Renal cortical epithelial cell (primary cell): ENCODE measurements at regions not wholly inside any gene's neighbourhood (a gene's known extent, or its start where the extent isn't known, plus 50 kb on each side); places are given as distances from the start of the nearest gene placed in this dataset.
A peak's percentile ranks its signal among the peaks of the same experiment; 100 is the strongest.
"Not testable (repeated sequence)": the region's sequence is repeated elsewhere in the genome, so short reads cannot be mapped to it uniquely, and the experiment has no call there.

ENCODE experiments used
- DNase-seq: peaks from one replicate; pipeline ENCODE4 v3.0.0-alpha.2; 2011; ENCODE audit warnings: low read depth

DNA sequence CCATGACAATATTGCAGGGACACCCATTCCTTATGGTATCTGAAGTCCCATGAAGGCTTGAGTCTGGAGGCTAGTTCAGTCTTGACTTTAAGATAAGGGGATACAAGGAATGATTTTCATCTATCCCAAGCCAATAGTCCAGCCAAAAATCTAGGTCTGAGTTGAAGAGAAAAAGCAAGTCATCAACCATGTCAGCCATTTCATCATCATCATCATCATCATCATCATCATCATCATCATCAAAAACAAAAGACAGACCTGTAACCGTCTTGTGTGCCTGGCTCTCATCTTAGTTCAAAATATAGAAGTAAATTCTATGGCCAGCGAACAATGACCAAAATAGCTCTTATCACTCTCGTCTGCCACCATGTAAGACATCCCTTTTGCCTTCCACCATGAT lies 59.5 kb upstream of the FAM90A26 start:
- DNase-seq, result not testable (repeated sequence)

DNA sequence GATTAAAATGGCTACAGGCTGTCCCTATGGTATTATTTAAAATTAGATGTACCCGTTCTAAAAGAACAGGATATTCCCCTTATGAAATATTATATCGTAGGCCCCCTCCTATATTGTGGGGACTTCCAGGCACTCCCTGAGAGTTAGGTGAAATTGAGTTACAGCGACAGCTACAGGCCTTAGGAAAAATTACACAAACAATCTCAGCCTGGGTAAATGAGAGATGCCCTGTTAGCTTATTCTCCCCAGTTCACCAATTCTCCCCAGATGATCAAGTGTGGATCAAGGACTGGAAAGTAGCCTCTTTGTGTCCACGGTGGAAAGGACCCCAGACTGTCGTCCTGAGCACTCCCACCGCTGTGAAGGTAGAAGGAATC lies 67.1 kb upstream of the FAM90A26 start:
- DNase-seq, result not testable (repeated sequence)

DNA sequence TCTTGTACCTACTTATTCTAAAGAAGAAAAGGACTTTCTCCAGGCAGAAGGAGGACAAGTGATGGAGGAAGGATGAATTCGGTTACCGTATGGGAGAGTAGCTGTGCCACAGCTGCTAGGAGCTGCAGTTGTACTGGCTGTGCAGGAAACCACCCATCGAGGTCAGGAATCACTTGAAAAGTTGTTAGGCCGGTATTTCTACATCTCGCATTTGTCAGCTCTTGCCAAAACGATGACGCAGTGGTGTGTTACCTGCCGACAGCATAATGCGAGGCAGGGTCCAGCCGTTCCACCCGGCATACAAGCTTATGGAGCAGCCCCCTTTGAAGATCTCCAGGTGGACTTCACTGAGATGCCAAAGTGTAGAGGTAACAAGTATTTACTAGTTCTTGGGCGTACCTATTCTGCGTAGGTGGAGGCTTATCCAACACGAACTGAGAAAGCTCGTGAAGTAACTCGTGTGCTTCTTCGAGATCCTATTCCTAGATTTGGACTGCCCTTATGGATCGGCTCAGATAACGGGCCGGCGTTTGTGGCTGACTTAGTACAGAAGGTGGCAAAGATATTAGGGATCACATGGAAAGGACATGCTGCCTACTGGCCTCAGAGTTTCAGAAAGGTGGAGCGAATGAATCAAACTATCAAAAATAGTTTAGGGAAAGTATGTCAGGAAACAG lies 67.6 kb upstream of the FAM90A26 start:
- DNase-seq, result peak; percentile 7

DNA sequence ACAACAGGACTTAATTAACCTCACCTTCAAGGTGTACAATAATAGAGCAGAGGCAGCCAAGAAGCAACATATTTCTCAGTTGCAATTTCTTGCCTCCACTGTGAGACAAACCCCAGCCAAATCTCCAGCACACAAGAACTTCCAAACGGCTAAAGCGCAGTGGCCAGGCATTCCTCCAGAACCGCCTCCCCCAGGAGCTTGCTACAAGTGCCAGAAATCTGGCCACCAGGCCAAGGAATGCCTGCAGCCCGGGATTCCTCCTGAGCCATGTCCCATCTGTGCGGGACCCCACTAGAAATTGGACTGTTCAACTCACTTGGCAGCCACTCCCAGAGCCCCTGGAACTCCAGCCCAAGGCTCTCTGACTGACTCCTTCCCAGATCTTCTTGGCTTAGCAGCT lies 73.9 kb upstream of the FAM90A26 start:
- DNase-seq, result not testable (repeated sequence)

DNA sequence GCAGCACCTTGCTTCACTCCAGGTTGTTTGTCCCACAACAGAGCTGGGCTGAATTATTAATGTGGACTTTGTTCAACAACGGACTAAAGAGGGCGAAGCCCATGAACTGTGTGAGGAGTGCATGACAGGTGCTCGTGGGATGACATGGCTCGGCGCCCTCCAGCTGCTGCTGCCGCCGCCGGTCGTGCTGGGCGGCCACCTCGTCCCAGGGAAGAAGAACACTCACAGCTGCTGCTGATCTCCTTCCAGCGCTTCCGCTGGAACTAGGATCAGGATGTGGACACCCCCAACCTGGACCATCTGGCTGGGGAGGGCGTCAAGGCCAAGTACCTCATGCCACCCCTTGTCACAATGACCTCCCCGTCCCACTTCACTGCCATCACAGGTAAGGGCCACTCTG lies 91.4 kb upstream of the FAM90A26 start:
- DNase-seq, result not testable (repeated sequence)

DNA sequence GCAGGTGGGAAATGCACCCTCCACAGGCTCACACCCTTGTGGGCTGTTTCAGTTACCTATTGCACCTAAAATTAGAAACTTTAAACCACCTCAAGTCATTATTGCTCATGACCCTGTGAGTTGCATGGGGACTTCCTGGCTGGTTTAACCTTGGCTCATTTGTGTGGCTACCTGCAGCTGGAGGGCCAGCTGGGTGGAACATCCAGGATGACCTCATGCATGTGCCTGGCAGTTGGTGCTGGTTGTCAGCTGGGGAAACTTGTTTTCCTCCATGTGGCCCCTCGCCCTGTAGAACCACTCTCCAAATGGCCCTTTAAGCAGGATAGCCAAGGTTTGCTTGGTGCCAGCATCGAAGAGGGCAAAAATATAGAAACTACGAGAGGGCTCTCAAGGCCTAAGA lies 93.2 kb upstream of the FAM90A26 start:
- peak; percentile 13 for DNase-seq

DNA sequence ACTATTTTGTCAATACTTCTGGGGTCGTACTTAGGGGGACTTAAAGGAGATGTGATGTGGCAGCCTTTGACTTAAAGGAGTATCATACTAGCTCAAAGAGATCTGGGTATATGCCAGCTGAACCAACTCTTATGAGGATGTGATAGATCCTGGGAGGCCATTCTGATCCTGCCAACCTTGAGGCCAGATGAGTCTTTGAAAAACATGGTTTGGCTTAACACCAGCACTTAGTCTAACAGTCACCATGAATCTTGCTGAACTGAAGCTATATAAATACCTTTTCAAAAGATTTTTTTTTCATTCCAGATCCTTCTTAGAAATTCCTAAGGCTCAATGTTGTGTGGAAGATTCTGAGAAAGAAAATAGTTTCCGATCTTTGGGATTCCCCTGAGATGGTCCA lies 93.7 kb upstream of the FAM90A26 start:
- DNase-seq, result peak; percentile 1

DNA sequence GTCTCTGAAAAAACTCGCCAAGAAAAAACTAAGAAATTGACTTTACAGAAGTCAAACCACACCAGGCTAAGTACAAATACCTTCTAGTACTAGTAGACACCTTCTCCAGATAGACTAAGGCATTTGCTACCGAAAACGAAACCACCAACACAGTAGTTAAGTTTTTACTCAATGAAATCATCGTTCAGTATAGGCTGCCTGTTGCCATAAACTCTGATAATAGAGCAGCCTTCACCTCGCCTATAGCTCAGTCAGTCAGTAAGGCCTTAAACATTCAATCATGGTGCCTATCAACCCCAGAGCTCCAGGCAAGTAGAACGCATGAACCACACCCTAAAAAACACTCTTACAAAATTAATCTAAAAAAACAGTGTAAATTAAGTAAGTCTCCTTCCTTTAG lies 96.8 kb upstream of the FAM90A26 start:
- DNase-seq, result not testable (repeated sequence)

DNA sequence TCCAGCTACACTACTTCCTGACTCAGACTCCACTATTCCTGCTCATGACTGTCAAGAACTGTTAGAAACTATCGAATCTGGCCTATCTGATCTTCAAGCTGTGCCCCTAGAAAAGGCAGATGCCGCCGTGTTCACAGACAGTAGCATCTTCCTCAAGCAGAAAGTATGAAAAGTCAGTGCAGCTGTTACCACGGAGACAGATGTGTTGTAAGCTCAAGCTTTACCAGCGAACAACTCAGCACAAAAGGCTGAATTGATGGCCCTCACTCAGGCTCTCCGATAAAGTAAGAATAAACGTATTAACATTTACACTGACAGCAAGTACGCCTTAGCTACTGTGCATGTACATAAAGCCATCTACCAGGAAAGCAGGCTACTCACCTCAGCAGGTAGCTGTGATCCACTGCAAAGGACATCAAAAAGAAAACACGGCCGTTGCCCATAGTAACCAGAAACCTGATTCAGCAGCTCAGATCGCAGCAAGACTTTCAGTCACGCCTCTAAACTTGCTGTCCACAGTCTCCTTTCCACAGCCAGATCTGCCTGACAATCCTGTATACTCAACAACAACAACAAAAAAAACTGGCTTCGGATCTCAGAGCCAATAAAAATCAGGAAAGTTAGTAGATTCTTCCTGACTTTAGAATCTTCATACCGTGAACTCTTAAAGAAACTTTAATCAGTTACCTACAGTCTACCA lies 97.5 kb upstream of the FAM90A26 start:
- peak; percentile 50 for DNase-seq

DNA sequence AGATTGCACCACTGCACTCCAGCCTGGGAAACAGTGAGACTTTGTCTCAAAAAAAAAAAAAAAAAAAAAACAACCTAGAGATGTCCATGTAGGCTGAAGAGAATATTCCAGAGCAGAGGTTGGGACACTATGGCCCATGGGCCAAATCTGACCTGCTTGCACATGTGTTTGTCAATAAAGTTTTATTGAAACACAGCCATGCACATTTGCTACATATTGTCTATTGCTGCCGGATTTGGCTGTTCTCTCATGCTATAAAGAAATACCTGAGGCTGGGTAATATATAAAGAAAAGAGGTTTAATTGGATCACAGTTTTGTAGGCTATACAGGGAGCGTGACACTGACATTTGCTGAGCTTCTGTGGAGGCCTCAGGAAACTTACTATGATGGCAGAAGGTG lies 102.3 kb upstream of the FAM90A26 start:
- not testable (repeated sequence) for DNase-seq

DNA sequence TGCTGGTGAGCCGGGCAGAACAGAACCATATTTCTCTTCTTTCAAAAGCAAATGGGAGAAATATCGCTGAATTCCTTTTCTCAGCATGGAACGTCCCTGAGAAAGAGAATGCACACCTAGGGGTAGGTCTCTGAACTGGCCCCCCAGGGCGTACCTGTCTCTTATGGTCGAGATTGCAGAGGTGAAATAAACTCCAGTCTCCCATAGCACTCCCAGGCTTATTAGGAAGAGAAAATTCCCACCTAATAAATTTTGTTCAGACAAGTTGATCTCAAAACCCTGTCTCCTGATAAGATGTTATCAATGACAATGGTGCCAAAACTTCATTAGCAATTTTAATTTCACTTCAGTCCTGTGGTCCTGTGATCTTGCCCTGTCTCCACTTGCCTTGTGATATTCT lies 106.6 kb upstream of the FAM90A26 start:
- not testable (repeated sequence) for DNase-seq

DNA sequence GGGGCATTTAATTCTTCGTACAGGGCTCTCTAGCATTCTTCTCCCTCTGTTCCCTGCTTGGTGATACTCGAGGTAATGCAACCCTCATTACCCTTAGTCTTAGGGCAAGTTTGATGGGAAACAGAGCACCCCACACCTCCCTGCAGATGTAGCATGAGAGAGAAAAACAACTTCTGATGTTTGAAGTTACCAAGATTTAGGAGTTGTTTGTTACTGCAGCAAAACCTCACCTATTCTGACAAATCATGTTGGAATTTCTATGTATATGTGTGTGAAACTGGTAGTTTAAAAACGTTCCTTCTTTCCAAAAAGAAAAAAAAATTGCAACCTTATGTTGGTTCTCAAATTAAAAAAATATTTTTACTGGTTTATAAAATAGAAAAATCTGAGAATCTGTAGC lies 145.3 kb upstream of the FAM90A26 start:
- DNase-seq, result not testable (repeated sequence)

DNA sequence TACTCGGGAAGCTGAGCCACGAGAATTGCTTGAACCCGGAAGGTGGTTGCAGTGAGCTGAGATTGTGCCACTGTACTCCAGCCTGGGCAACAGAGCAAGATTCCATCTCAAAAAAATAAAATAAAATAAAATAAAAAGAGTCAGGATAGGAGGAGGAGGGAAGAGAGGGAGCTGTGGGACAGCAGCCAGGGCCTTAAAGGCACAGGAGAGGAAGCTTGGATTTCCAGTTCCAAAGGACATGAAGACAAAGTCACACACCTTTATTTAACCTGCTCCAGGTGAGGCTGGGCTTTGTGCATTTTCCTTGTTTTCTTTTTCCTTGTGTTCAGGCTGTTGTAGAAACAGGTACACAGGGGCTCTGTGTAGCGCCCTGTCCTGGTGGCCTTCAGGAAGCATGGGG lies 138.2 kb upstream of the HMX1 start:
- DNase-seq, result not testable (repeated sequence)

DNA sequence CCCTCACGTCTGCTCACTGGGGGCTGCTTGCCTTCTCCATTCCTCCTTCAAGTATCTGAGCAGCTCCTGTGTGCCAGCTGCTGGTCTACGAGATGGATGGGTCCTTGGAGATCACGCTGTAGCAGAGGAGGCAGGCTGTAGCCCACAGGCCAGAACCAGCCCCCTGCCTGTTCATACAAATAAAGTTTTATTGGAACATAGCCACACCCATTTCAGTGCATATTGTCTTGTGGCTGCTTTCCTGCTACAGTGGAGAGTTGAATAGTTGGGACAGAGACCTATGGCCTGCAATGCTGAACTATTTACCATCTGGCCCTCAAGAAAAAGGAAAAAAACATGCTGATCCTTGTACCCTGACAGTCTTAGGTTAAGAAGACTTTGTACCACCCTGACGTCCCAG lies 136.8 kb upstream of the HMX1 start:
- not testable (repeated sequence) for DNase-seq

DNA sequence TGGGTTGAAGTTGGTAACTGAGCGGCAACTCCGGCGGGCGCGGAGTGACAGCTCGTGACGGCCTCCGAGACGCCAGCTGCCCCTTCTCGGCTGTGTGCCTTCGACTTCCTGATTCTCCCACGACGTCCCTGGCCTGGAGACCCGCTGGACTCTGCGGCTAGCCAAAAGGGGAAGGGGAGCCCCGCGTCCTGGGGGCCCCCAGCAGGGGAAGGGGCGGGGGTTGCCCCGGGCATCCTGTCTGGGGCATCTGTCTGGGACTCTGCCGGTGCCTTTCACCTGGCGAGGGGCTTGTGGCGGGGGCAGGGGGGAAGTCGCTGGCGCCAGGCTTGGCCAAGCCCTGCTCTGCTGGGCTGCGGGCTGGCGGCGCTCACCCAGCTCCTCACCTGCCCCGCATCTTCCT lies 129.5 kb upstream of the HMX1 start:
- not testable (repeated sequence) for DNase-seq

DNA sequence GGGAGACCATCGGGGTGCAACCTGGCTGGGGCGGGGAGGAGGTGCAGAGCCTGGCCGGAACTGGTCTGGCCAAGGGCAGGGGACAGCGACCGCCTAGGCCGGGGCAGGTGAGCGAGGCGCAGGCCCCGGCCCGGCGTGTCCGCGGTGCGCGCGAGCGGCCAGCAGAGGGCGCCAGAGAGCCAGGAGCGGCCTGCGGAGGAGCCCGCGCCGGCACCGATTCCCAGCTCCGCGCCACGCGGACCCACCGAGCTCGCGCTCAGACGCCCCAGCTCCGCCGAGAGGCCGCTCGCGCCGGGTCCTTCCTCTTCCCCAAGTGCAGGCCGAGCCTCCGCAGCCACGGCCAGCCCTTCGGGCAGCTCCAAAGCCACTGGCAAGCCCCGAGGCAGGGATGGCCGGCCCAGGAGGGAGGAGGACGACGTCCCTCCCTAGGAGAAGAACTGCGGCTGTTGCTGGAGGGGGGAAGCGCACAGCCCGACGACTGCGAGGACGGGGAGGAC lies 128.9 kb upstream of the HMX1 start:
- DNase-seq, result not testable (repeated sequence)

DNA sequence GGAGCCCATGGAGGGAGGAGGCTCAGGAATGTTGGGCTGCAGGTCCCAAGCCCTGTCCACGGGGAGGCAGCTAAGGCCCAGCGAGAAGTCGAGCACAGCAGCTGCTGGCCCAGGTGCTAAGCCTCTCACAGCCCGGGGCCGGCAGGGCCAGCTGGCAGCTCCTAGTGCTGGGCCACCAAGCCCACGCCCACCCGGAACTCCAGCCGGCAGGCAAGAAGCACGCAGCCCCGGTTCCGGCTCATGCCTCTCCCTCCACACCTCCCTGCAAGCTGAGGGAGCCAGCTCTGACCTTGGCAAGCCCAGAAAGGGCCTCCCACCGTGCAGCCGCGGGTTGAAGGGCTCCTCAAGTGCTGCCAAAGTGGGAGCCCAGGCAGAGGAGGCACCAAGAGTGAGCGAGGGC lies 121.3 kb upstream of the HMX1 start:
- DNase-seq, result not testable (repeated sequence)

DNA sequence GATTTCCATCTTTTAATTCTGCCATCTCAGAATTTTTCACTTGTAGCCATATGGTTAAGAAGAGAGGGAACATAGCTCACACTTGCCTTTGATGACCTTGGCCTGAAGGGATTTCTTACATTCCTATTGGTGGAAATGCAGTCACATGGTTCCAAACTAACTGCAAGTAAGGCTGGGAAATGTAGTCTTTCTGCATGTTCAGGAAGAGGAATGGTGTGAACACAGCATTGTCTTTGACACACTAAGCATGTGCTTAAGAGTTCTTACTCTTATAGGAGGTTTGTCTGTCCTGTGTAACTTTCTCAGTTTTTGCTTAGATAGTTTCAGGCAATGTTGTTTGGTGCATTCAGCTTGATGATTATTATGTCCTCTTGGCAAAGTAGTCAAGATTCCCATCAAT lies 119.8 kb upstream of the HMX1 start:
- DNase-seq, result not testable (repeated sequence)

DNA sequence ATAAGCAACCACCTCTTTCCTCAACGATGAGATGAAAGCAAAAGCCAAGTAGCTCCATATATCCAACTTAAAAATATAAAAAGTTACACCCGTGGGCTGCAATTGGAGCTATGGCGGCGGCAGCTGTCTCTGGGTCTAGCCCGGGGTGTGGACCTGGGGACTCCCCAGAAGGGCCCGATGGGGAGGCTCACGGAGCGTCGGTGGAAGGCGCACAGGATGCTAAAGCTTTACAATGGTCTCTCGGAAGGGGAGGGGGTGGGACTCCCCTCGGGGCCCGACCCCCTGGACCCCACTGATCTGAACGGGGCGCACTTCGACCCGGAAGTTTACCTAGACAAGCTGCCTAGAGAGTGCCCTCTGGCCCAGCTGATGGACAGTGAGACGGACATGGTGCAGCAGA lies 118.7 kb upstream of the HMX1 start:
- DNase-seq, result not testable (repeated sequence)

DNA sequence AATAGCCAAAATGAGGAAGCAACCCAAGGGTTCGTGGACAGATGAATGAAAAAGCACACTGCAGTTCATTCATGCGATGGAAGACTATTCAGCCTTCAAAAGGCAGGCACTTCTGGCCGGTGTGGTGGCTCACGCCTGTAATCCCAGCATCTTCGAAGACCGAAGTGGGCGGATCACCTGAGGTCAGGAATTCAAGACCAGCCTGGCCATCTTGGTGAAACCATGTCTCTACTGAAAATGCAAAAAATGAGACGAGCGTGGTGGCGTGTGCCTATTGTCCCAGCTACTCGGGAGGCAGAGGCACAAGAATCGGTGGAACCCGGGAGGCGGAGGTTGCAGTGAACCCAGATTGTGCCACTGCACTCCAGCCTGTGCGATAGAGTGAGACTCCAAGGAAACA lies 114.1 kb upstream of the HMX1 start:
- DNase-seq, result not testable (repeated sequence)

DNA sequence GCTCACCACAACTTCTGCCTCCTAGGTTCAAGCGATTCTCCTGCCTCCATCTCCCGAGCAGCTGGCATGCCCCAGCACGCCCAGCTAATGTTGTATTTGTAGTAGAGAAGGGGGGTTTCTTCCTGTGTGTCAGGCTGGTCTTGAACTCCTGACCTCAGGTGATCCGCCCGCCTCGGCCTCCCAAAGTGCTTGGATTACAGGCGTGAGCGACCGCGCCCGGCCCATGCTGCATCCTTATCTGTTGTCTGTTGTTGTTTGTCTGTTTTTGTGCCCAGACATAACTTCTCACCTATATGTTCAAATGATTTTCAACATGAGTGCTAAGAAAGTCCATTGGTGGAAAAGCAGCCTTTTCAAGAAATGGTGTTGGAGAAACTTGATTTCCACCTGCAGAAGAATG lies 113.0 kb upstream of the HMX1 start:
- not testable (repeated sequence) for DNase-seq

DNA sequence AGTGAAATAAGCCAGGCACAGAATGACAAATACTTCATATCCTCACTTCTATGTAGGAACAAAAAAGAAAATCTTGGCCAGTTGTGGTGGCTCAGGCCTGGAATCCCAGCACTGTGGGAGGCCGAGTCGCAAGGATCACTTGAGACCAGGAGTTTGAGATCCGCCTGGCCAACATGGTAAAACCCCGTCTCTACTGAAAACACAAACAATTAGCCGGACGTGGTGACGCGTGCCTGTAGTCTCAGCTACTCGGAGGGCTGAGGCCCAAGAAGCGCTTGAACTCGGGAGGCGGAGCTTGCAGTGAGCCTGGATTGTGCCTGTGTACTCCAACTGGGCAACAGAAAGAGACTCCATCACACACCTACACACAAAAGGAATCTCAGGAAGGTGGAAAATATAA lies 112.3 kb upstream of the HMX1 start:
- DNase-seq, result not testable (repeated sequence)

DNA sequence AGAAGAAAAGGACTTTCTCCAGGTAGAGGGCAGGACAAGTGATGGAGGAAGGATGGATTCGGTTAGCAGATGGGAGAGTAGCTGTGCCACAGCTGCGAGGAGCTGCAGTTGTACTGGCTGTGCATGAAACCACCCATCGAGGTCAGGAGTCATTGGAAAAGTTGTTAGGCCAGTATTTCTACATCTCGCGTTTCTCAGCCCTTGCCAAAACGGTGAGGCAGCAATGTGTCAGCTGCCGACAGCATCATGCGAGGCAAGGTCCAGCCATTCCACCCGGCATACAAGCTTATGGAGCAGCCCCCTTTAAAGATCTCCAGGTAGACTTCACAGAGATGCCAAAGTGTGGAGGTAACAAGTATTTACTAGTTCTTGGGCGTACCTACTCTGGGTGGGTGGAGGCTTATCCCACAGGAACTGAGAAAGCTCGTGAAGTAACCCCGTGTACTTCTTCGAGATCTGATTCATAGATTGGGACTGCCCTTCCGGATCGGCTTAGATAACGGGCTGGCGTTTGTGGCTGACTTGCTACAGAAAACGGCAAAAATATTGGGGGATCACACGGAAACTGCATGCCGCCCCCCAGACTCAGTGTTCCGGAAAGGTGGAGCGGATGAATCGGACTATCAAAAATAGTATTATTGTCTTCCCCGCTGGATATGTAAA lies 105.0 kb upstream of the HMX1 start:
- DNase-seq, result not testable (repeated sequence)
